Spleen (tissue), 11 donors: ENCODE measurements at regions not wholly inside any gene's neighbourhood (a gene's known extent, or its start where the extent isn't known, plus 50 kb on each side); places are given as distances from the start of the nearest gene placed in this dataset.

ENCODE experiments used
- DNase-seq: peaks from one replicate; pipeline ENCODE4 v3.0.0-alpha.2; 2020
- H3K27ac ChIP-seq, 8 donors: fragments of 200-600 bp; sonication (generic) in 7 of 8; 1 replicate in 4 of 8; 2 replicates in 4 of 8; pipeline versions ENCODE4 v1.5.0 to v1.8.0; 2016 to 2021; ENCODE audit warnings: inconsistent platforms in 4 of 8, mild to moderate bottlenecking in 4 of 8, moderate library complexity in 1 of 8
- H3K27me3 ChIP-seq, 7 donors: fragments of 200-600 bp; sonication (generic) in 6 of 7; replicated peaks in 1 of 7; 1 replicate in 4 of 7; 2 replicates in 3 of 7; pipeline versions ENCODE4 v1.5.0 to v1.8.0; 2016 to 2021; ENCODE audit warnings: inconsistent platforms in 3 of 7, mild to moderate bottlenecking in 1 of 7
- H3K36me3 ChIP-seq, 6 donors: fragments of 200-600 bp; sonication (generic) in 5 of 6; 1 replicate in 4 of 6; 2 replicates in 2 of 6; pipeline versions ENCODE4 v1.5.0 to v1.8.0; 2016 to 2021; ENCODE audit warnings: inconsistent platforms in 2 of 6
- H3K4me1 ChIP-seq, 6 donors: fragments of 200-600 bp; sonication (generic) in 5 of 6; 1 replicate in 3 of 6; 2 replicates in 3 of 6; pipeline versions ENCODE4 v1.5.0 to v1.8.0; 2016 to 2021; ENCODE audit warnings: inconsistent platforms in 3 of 6
- H3K4me3 ChIP-seq, 8 donors: fragments of 200-600 bp; sonication (generic) in 7 of 8; 1 replicate in 4 of 8; 2 replicates in 4 of 8; pipeline versions ENCODE4 v1.5.0 to v1.8.0; 2016 to 2021; ENCODE audit warnings: inconsistent platforms in 4 of 8, mild to moderate bottlenecking in 4 of 8, moderate library complexity in 2 of 8
- H3K9me3 ChIP-seq, 8 donors: fragments of 200-600 bp; sonication (generic) in 7 of 8; 1 replicate in 4 of 8; 2 replicates in 4 of 8; pipeline versions ENCODE4 v1.5.0 to v1.8.0; 2016 to 2021; ENCODE audit warnings: inconsistent platforms in 4 of 8
- POLR2A ChIP-seq, 3 donors: fragments of 450-650 bp; IDR thresholded peaks; one replicate each; pipeline ENCODE4 v1.5.1; 2017; ENCODE audit warnings: antibody characterized with exemption in 3 of 3, mild to moderate bottlenecking in 1 of 3
- POLR2AphosphoS5 ChIP-seq, 3 donors: sonication (generic); formaldehyde crosslinking; IDR thresholded peaks; one replicate each; pipeline ENCODE4 v1.5.1; 2017; ENCODE audit warnings: antibody characterized with exemption in 3 of 3
- WGBS, 5 donors: extraction: QIAGEN DNeasy Blood & Tissue Kit in 3 of 5; methylation state at CpG; one replicate each; pipeline versions ENCODE4 v1.1.5 to v1.1.7; 2013 to 2018; 5-methylcytosine and 5-hydroxymethylcytosine counted together
- intact Hi-C: fragments of 100-400 bp; cut with DNase I; formaldehyde crosslinking; loops from one replicate; pipeline ENCODE4 v1.15.0; 2023; ENCODE audit warnings: low total_unique reads
- small RNA-seq, 4 donors: library from RNA; depleted of rRNA; stranded (forward); fragments of <200 nt; gene quantifications; one replicate each; pipeline ENCODE3, GENCODE V24; 2016
- TF ChIP-seq, protein P1 (sequence below), 11 experiments: fragments of 200-600 bp in 7 of 11; fragments of 450-650 bp in 4 of 11; sonication (generic) in 4 of 11; IDR thresholded peaks in 8 of 11; conservative IDR thresholded peaks in 3 of 11; 1 replicate in 7 of 11; 2 replicates in 4 of 11; pipeline versions ENCODE4 v1.4.0 to v1.8.0; 2016 to 2021; ENCODE audit warnings: antibody characterized with exemption in 11 of 11, inconsistent platforms in 4 of 11, mild to moderate bottlenecking in 1 of 11
- donor health status: healthy with polysubstance abuse.
- donor health status: DM: no; HTN: no; CAD: no; lungs with moderate emphysema.
- donor health status: DM: no; HTN: no; CAD: no.
- donor health status: Bipolar disorder and iron deficiency.
- donor health status: healthy.
- donor health status: DM: no; HTN: no; CAD: no.
- donor health status: DM: yes; HTN: yes; CAD: no.

DNA sequence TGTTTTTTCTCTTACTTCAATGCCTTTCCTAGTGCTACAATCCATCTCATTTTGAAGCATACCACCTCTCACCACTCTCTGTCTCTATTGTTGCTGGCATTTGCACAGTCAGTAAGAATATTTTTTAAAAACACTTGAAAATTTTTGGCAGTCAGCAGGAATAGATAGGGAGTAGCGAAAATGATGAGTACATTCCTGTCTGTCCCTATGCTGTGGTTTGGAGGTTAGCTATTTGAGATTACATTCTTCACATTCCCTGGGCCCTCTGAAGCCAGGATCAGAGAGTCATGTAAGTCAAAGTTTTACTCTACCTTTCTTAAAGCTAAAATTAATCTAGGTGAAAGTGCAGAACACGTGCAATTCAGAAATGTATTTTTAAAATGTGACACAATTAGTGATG is 53.0 kb upstream of the MAGI2 start:
- TF ChIP-seq POLR2A (IDR thresholded peaks at IDR 0.05) (no peak), POLR2AphosphoS5 (IDR thresholded peaks at IDR 0.05) (no peak)
- TF ChIP-seq, protein P1, sequence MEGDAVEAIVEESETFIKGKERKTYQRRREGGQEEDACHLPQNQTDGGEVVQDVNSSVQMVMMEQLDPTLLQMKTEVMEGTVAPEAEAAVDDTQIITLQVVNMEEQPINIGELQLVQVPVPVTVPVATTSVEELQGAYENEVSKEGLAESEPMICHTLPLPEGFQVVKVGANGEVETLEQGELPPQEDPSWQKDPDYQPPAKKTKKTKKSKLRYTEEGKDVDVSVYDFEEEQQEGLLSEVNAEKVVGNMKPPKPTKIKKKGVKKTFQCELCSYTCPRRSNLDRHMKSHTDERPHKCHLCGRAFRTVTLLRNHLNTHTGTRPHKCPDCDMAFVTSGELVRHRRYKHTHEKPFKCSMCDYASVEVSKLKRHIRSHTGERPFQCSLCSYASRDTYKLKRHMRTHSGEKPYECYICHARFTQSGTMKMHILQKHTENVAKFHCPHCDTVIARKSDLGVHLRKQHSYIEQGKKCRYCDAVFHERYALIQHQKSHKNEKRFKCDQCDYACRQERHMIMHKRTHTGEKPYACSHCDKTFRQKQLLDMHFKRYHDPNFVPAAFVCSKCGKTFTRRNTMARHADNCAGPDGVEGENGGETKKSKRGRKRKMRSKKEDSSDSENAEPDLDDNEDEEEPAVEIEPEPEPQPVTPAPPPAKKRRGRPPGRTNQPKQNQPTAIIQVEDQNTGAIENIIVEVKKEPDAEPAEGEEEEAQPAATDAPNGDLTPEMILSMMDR (IDR thresholded peaks at IDR 0.05 in 8 of 11, conservative IDR thresholded peaks at IDR 0.05 in 3 of 11), result no peak
- intact Hi-C loops, result no loop called here
- no peaks in the 10 kb centered on the region for H3K4me1 ChIP-seq
- WGBS, 5 donors, result 67 to 87% (median 74%) methylated on average over 2 of the region's 2 CpGs
- no peaks in the 10 kb centered on the region for H3K27me3 ChIP-seq
- DNase-seq, result no peak
- H3K27ac ChIP-seq, result no peak overlapping the region
- no peak overlapping the region for H3K4me3 ChIP-seq
- H3K9me3 ChIP-seq, result peaks cover 0 to 6% (median 0%) of the 10 kb centered on the region in 8 donors
- no peaks in the 10 kb centered on the region for H3K36me3 ChIP-seq

DNA sequence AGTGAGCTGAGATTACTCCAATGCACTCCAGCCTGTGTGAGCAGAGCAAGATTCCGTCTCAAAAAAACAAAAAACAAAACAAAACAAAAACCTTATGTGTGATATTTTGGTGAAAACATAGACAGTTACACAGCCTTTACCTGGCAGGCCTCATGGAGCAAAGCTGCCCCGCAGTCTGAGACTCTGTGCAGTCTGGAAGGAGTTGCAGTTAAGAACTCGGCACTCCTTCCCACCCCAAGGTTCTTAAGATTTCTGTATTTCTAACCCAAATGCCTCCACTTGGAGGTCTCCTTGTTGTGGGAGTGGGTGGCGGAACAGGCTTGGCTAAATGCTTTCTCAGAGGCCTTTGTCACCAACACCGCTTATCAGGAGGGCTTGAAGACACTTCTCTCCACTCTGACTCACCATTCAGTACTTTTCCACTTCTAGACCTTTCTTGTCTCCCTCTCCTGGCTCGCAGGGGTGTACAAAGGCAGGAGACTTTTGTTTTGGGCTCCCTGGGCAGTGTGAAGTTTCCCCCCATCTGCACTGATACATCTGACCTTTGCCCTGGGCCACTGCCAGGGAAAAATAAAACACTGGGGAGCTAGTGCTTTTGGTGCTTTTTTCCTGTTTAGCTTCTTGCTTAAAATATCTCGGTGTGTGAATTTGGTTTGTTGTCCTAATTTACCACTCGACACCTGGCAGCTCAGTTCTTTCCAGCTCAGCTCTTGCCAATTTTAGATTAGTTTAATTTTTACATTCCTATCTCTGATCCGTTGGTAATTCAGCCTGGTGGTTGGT is 51.3 kb upstream of the MAGI2 start:
- Histone ChIP-seq H3K4me3 (no peak overlapping the region), H3K4me1 (no peaks in the 10 kb centered on the region), H3K27ac (no peak overlapping the region), H3K9me3 (no peaks in the 10 kb centered on the region), H3K36me3 (no peaks in the 10 kb centered on the region), H3K27me3 (no peaks in the 10 kb centered on the region)
- 78 to 89% (median 79%) methylated on average over 9 of the region's 9 CpGs for WGBS, 5 donors
- intact Hi-C loops, result no loop called here
- TF ChIP-seq POLR2AphosphoS5 (IDR thresholded peaks at IDR 0.05) (no peak), POLR2A (IDR thresholded peaks at IDR 0.05) (no peak)
- TF ChIP-seq, protein P1 (IDR thresholded peaks at IDR 0.05 in 8 of 11, conservative IDR thresholded peaks at IDR 0.05 in 3 of 11), result no peak
- DNase-seq, result no peak

Small RNA genes lying in the stretch of these regions (small RNA-seq; reads per million reads assigned to genes)
- gene RNA5SP234, result 0 reads per million in 4 donors
- 0 reads per million in 4 donors for gene RNU6-849P
